Fibroblast of villous mesenchyme (primary cell): ENCODE measurements at regions not wholly inside any gene's neighbourhood (a gene's known extent, or its start where the extent isn't known, plus 50 kb on each side); places are given as distances from the start of the nearest gene placed in this dataset.
"Not testable (repeated sequence)": the region's sequence is repeated elsewhere in the genome, so short reads cannot be mapped to it uniquely, and the experiment has no call there.

Experiments used
- DNase-seq: peaks from one replicate; pipeline ENCODE4 v3.0.0-alpha.2; 2010; ENCODE audit warnings: low read depth
- H3K4me3 ChIP-seq: 2 replicates; pipeline ENCODE4 v1.5.1; 2011; ENCODE audit warnings: low read depth, mild to moderate bottlenecking, low read length
- CTCF ChIP-seq: IDR thresholded peaks from 2 replicates; pipeline ENCODE4 v1.5.1; 2012; ENCODE audit warnings: low read depth, mild to moderate bottlenecking, low read length; ENCODE audit not compliant: insufficient read depth

- H3K4me3 ChIP-seq, DNase-seq: not testable (repeated sequence)
These were observed 615.8 kb downstream of the TTLL7 start for GRCh38 chr1:83383107-83383506.

GRCh38 chr1:83373018-83373417 lies 625.9 kb downstream of the TTLL7 start:
- not testable (repeated sequence) for H3K4me3 ChIP-seq, DNase-seq

- DNase-seq: not testable (repeated sequence)
These were observed 629.1 kb downstream of the TTLL7 start for GRCh38 chr1:83369853-83370252.

GRCh38 chr1:83365320-83365719 lies 633.6 kb downstream of the TTLL7 start:
- DNase-seq, H3K4me3 ChIP-seq: not testable (repeated sequence)

More at GRCh38 chr1:83369853-83370252, 629.1 kb downstream of the TTLL7 start:
- H3K4me3 ChIP-seq: not testable (repeated sequence)

GRCh38 chr1:83345375-83345774 lies 653.6 kb downstream of the TTLL7 start:
- not testable (repeated sequence) for H3K4me3 ChIP-seq, DNase-seq

GRCh38 chr1:83343767-83344166 lies 655.2 kb downstream of the TTLL7 start:
- not testable (repeated sequence) for H3K4me3 ChIP-seq, DNase-seq

- not testable (repeated sequence) for H3K4me3 ChIP-seq, DNase-seq
These were observed 655.9 kb downstream of the TTLL7 start for GRCh38 chr1:83342995-83343394.

- not testable (repeated sequence) for DNase-seq, H3K4me3 ChIP-seq
These were observed 666.6 kb downstream of the TTLL7 start for GRCh38 chr1:83332308-83332707.

GRCh38 chr1:83318366-83318765 lies 680.6 kb downstream of the TTLL7 start:
- H3K4me3 ChIP-seq: no peak overlapping the region
- DNase-seq: no peak
- TF ChIP-seq CTCF: no peak

GRCh38 chr1:83315446-83315845 lies 683.5 kb downstream of the TTLL7 start:
- DNase-seq, H3K4me3 ChIP-seq: not testable (repeated sequence)

GRCh38 chr1:83310161-83310560 lies 688.8 kb downstream of the TTLL7 start:
- not testable (repeated sequence) for DNase-seq, H3K4me3 ChIP-seq

GRCh38 chr1:83309035-83309434 lies 689.9 kb downstream of the TTLL7 start:
- not testable (repeated sequence) for DNase-seq, H3K4me3 ChIP-seq

GRCh38 chr1:83306811-83307210 lies 692.1 kb downstream of the TTLL7 start:
- not testable (repeated sequence) for DNase-seq, H3K4me3 ChIP-seq

GRCh38 chr1:83295594-83295993 lies 703.3 kb downstream of the TTLL7 start:
- not testable (repeated sequence) for DNase-seq

GRCh38 chr1:83287391-83287790 lies 711.5 kb downstream of the TTLL7 start:
- H3K4me3 ChIP-seq, DNase-seq: not testable (repeated sequence)

More at GRCh38 chr1:83295594-83295993, 703.3 kb downstream of the TTLL7 start:
- H3K4me3 ChIP-seq: not testable (repeated sequence)

GRCh38 chr1:83274656-83275055 lies 724.3 kb downstream of the TTLL7 start:
- DNase-seq, H3K4me3 ChIP-seq: not testable (repeated sequence)

- not testable (repeated sequence) for H3K4me3 ChIP-seq, DNase-seq
These were observed 726.4 kb downstream of the TTLL7 start for GRCh38 chr1:83272484-83272883.

- DNase-seq, H3K4me3 ChIP-seq: not testable (repeated sequence)
These were observed 727.1 kb downstream of the TTLL7 start for GRCh38 chr1:83271834-83272233.

- DNase-seq, H3K4me3 ChIP-seq: not testable (repeated sequence)
These were observed 728.1 kb downstream of the TTLL7 start for GRCh38 chr1:83270801-83271200.

- DNase-seq, H3K4me3 ChIP-seq: not testable (repeated sequence)
These were observed 735.1 kb downstream of the TTLL7 start for GRCh38 chr1:83263808-83264207.
